Activated CD8-positive, alpha-beta memory T cell treated with anti-CD3 and anti-CD28 coated beads, Interleukin-2, amount 50 U/mL, for 4 hours (primary cell): ENCODE measurements at regions not wholly inside any gene's neighbourhood (a gene's known extent, or its start where the extent isn't known, plus 50 kb on each side); places are given as distances from the start of the nearest gene placed in this dataset.
"Not testable (repeated sequence)": the region's sequence is repeated elsewhere in the genome, so short reads cannot be mapped to it uniquely, and the experiment has no call there.

ENCODE experiments used
- DNase-seq: peaks from one replicate; pipeline ENCODE4 v3.0.0-alpha.2; 2020

GRCh38 chr11:134840945-134841344 is 428.9 kb upstream of the B3GAT1 start:
- DNase-seq: no peak

GRCh38 chr11:134840165-134840564 is 428.1 kb upstream of the B3GAT1 start:
- not testable (repeated sequence) for DNase-seq

DNA sequence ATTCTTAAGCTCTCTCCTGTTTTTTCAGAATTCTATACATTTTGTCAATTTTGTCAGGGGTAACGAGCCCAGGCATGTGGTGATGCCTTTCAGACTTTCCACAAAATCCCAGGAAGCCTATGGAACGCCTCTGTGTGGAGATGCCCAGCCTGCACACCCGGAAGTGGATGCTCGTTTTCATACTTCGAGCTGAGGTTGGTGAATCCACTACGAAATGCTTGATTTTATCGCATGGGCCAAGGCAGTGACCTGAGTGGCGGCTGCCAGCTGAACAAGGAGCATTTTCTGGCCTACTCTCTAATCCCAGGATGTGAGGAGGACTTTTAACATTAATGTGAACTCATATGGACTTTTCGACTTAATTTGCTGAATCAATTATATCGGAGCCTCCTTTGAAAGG is 426.7 kb upstream of the B3GAT1 start:
- DNase-seq: no peak

- DNase-seq: no peak
These were observed 425.8 kb upstream of the B3GAT1 start for GRCh38 chr11:134837887-134838232.

GRCh38 chr11:134837166-134837886 is 425.3 kb upstream of the B3GAT1 start:
- DNase-seq: no peak

DNA sequence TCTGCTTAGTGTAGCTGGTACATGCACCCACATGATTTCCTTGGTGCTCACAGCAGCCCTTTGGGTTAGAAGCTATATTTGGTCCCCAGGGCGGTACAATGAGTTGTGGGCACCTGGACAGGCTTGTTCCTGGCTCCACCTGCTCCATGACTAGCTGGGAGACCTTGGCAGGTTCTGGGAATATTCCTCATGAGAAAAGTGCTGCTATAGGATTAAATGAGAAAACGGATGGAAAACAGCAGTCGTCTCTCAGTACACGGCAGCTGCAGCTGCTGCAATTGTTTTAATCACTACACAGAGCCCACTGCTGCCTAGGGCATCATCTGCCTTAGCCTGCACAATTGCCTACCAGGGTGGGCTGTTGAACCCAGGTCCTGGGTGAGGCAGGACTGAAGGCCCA is 424.5 kb upstream of the B3GAT1 start:
- no peak for DNase-seq

- DNase-seq: no peak
These were observed 423.5 kb upstream of the B3GAT1 start for GRCh38 chr11:134835561-134835960.

- no peak for DNase-seq
These were observed 418.3 kb upstream of the B3GAT1 start for GRCh38 chr11:134830312-134830711.

GRCh38 chr11:134823970-134824369 is 411.9 kb upstream of the B3GAT1 start:
- no peak for DNase-seq

- no peak for DNase-seq
These were observed 410.9 kb upstream of the B3GAT1 start for GRCh38 chr11:134822897-134823296.

DNA sequence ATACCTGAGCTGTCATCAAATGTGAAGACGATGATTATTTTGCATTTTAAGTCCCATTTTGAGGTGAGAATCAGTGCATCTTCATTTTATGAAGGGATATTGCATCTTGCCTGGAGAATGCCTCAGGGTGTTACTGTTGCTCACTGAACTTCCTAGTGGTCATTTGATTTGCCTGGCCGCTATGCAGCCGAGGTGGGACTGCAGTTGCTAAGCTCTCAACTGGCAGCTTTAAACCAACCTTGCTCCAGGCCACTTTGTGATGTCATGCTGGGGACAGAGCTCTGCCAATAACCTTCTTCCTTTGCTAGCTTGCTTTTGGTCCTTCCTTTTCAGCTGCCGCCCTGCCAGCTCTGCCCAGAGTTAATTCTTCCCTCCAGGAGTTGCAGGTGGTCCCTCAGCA is 409.4 kb upstream of the B3GAT1 start:
- DNase-seq: no peak

- DNase-seq: no peak
These were observed 407.0 kb upstream of the B3GAT1 start for GRCh38 chr11:134819041-134819440.

GRCh38 chr11:134818516-134818915 is 406.5 kb upstream of the B3GAT1 start:
- DNase-seq: no peak

- no peak for DNase-seq
These were observed 403.4 kb upstream of the B3GAT1 start for GRCh38 chr11:134815404-134815803.

- DNase-seq: no peak
These were observed 396.0 kb upstream of the B3GAT1 start for GRCh38 chr11:134807997-134808396.

- no peak for DNase-seq
These were observed 390.6 kb upstream of the B3GAT1 start for GRCh38 chr11:134802598-134802997.

GRCh38 chr11:134802116-134802515 is 390.1 kb upstream of the B3GAT1 start:
- DNase-seq: no peak

DNA sequence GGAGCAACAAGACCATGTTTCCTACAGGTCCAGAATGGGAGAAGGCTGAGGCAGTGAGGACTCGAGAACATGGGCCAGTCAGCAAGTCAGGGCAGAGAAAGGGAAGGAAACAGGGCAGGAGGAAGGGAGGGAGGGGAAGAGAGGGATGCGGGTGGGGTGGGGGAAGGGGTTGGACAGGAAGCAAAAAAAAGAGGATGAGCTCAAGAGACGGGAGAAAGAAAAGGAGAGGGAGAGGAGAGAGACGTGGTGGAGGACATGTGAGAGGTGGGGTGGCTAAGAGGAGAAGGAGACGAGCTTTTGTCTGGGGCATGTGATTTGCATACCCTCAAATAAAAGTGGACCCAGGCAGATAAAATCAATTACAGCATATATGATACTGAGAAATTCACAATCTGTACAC is 389.5 kb upstream of the B3GAT1 start:
- DNase-seq: no peak

DNA sequence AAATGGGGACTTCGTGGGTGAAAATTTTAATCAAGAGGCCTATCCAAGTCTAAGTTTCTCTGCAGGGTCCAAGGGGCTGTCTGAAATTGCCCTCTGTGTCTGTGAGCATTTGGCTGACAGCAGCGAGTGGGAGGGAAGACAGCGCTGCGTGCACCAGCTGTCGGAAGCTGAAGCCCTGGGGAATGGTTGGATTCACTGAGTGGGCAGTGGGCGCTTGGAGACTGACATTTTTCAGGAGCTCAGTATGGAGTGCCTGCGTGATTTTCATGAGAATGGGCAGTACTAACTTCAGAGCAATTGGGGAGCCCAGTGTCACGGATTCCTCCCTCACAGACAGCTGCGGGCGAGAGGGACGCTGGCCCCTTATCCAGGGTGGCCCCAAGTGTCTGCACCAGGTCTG is 388.8 kb upstream of the B3GAT1 start:
- DNase-seq: no peak

- no peak for DNase-seq
These were observed 388.1 kb upstream of the B3GAT1 start for GRCh38 chr11:134800130-134800529.

GRCh38 chr11:134799386-134799785 is 387.3 kb upstream of the B3GAT1 start:
- DNase-seq: no peak

DNA sequence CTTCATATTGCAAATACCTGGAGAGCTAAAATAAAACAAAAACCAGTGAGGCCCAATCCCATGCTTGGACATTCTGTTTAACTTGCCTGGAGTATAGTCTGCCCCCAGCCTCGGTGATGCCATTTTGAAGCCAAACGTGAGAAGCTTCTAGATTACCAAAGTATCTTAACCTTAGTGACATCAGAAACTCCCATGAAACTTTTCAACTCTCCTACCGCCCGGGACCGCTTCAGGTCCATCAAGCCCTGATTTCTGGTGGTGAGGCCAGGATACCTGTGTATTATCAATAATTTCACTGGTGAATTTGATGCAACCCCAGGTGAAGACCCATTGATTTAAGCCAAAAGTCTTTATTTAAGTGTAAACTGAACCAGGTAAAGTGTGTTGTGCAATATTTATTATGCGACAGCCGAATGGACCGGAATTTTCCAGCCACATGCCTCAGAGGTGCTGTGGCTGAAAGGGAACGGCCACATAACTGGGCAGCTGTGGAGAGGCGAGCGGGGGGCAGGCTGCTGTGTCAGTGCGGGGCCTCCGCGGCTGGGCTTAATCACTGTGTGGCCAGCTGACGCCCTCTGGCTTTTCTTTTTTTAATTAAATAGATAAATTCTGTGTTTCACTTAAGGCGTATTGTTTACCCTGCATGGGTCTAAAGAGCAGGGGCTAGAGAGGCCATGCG is 385.5 kb upstream of the B3GAT1 start:
- no peak for DNase-seq

DNA sequence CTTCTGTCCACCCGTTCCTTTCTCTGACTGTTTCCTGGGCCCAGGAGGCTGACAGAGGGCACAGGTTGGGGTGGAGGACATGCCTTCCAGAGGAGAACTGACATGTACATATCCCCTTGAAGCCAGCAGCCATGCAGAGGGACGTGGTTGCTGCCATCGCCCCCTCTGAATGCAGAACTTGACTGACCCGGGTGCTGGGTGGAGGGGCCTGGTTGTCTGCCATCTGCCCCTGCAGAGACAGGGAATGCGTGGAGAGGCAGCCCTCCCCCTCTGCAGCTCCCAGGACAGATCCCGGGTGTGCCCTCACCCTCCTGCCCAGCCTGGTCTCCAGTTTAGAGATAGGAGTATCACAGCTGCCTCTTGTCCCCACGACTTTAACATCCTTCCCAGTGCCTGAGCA is 383.0 kb upstream of the B3GAT1 start:
- no peak for DNase-seq

DNA sequence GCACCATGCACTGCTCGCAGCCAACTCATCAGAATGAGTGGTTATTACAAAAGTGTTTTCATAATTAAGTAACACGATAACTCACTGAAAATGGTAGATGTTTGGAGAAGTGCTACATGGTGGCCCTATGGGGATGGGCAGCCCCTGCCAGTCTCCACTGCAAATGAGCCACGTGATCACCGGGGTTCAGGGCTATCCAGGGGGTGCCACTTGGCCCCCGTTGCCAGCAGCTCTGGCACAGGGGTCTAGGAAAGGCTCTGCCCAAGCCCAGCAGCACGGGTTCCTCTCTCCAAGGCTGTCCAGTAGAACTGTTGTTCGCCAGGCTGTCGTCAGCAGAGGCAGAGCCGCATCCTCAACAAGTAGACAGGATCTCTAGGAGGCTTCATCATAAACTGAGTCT is 382.1 kb upstream of the B3GAT1 start:
- no peak for DNase-seq

GRCh38 chr11:134792677-134793076 is 380.6 kb upstream of the B3GAT1 start:
- no peak for DNase-seq
